COLO668 (cell line): ENCODE measurements at regions not wholly inside any gene's neighbourhood (a gene's known extent, or its start where the extent isn't known, plus 50 kb on each side); places are given as distances from the start of the nearest gene placed in this dataset.
"Not testable (repeated sequence)": the region's sequence is repeated elsewhere in the genome, so short reads cannot be mapped to it uniquely, and the experiment has no call there.

ENCODE experiments used
- DNase-seq: peaks from one replicate; lab custom pipeline; 2025; ENCODE audit not compliant: unreplicated experiment; lab: John Stamatoyannopoulos, UW

GRCh38 chr4:188282471-188283232, 143.4 kb downstream of the TRIML1 start:
- peak; percentile 82 for DNase-seq

GRCh38 chr4:188287169-188287894, 148.1 kb downstream of the TRIML1 start:
- DNase-seq, result no peak

- no peak for DNase-seq
Measured at GRCh38 chr4:188289531-188290125, 150.4 kb downstream of the TRIML1 start.

- no peak for DNase-seq
Measured at GRCh38 chr4:188295899-188296298, 156.7 kb downstream of the TRIML1 start.

- no peak for DNase-seq
Measured at GRCh38 chr4:188296331-188296730, 157.1 kb downstream of the TRIML1 start.

GRCh38 chr4:188297873-188298272, 158.6 kb downstream of the TRIML1 start:
- no peak for DNase-seq

GRCh38 chr4:188299161-188299560, 159.9 kb downstream of the TRIML1 start:
- DNase-seq, result no peak

- DNase-seq, result peak; percentile 15
Measured at GRCh38 chr4:188300385-188300784, 161.1 kb downstream of the TRIML1 start.

GRCh38 chr4:188305690-188306089, 166.4 kb downstream of the TRIML1 start:
- no peak for DNase-seq

- DNase-seq, result no peak
Measured at GRCh38 chr4:188307591-188307990, 168.3 kb downstream of the TRIML1 start.

- no peak for DNase-seq
Measured at GRCh38 chr4:188308142-188308541, 168.9 kb downstream of the TRIML1 start.

- no peak for DNase-seq
Measured at GRCh38 chr4:188316391-188316790, 177.2 kb downstream of the TRIML1 start.

GRCh38 chr4:188328966-188329365, 189.7 kb downstream of the TRIML1 start:
- no peak for DNase-seq

- no peak for DNase-seq
Measured at GRCh38 chr4:188329521-188329920, 190.3 kb downstream of the TRIML1 start.

- DNase-seq, result no peak
Measured at GRCh38 chr4:188332265-188332664, 193.0 kb downstream of the TRIML1 start.

- no peak for DNase-seq
Measured at GRCh38 chr4:188336891-188337290, 197.7 kb downstream of the TRIML1 start.

GRCh38 chr4:188341428-188341827, 202.2 kb downstream of the TRIML1 start:
- no peak for DNase-seq

GRCh38 chr4:188346171-188346809, 207.0 kb downstream of the TRIML1 start:
- no peak for DNase-seq

GRCh38 chr4:188347339-188347738, 208.1 kb downstream of the TRIML1 start:
- no peak for DNase-seq

GRCh38 chr4:188349569-188349968, 210.3 kb downstream of the TRIML1 start:
- DNase-seq, result not testable (repeated sequence)

- DNase-seq, result no peak
Measured at GRCh38 chr4:188363196-188363595, 224.0 kb downstream of the TRIML1 start.

- no peak for DNase-seq
Measured at GRCh38 chr4:188370777-188371176, 231.5 kb downstream of the TRIML1 start.
